H1 (cell line): ENCODE measurements at regions not wholly inside any gene's neighbourhood (a gene's known extent, or its start where the extent isn't known, plus 50 kb on each side); places are given as distances from the start of the nearest gene placed in this dataset.

Experiments used
- CTCF ChIA-PET: fragments of 300-600 bp; sonication (Branson Sonifier 250); formaldehyde crosslinking; loops from one replicate; lab custom pipeline; 2021; ENCODE audit not compliant: partially characterized antibody; lab: Charles Lee
- POLR2A ChIA-PET: fragments of 300-600 bp; sonication (Branson Sonifier 250); formaldehyde crosslinking; loops from one replicate; lab custom pipeline; 2021; ENCODE audit warnings: inconsistent platforms; ENCODE audit not compliant: partially characterized antibody; lab: Charles Lee
- DNase-seq, 2 experiments: peaks; one replicate each; pipeline versions ENCODE4 v3.0.0 to v3.0.0-alpha.2; 2010 to 2022; ENCODE audit warnings: low spot score in 2 of 2, low read depth in 1 of 2, mixed read lengths in 1 of 2
- FAIRE-seq: peaks from 2 replicates; lab custom pipeline; 2011; peaks lifted over from hg19 to GRCh38; lab: Jason Lieb, UNC
- H2AFZ ChIP-seq: 2 replicates; pipeline ENCODE4 v1.8.1; 2012; ENCODE audit warnings: low read length, inconsistent platforms
- H2AK5ac ChIP-seq: 2 replicates; pipeline ENCODE4 v1.6.1; 2013; ENCODE audit warnings: low read depth, low read length
- H2BK120ac ChIP-seq: replicated peaks from 2 replicates; pipeline ENCODE3; 2013; ENCODE audit warnings: low read depth, low read length, inconsistent platforms
- H2BK12ac ChIP-seq: 2 replicates; pipeline ENCODE4 v1.6.1; 2013; ENCODE audit warnings: low read depth, low read length
- H2BK15ac ChIP-seq: 2 replicates; pipeline ENCODE4 v1.6.1; 2013; ENCODE audit warnings: low read length
- H2BK20ac ChIP-seq: 2 replicates; pipeline ENCODE4 v1.6.1; 2013; ENCODE audit warnings: low read length
- H2BK5ac ChIP-seq: 2 replicates; pipeline ENCODE4 v1.6.1; 2013; ENCODE audit warnings: low read depth, low read length
- H3K14ac ChIP-seq: 2 replicates; pipeline ENCODE4 v1.6.1; 2013; ENCODE audit warnings: inconsistent platforms; ENCODE audit not compliant: insufficient read length
- H3K18ac ChIP-seq: 2 replicates; pipeline ENCODE4 v1.6.1; 2013; ENCODE audit warnings: low read length; ENCODE audit errors: extremely low read depth
- H3K23ac ChIP-seq: 2 replicates; pipeline ENCODE4 v1.6.1; 2013; ENCODE audit warnings: inconsistent platforms; ENCODE audit not compliant: insufficient read length
- H3K23me2 ChIP-seq: 2 replicates; pipeline ENCODE4 v1.6.1; 2013; ENCODE audit warnings: low read depth, low read length
- H3K27ac ChIP-seq: 2 replicates; pipeline ENCODE4 v1.6.1; 2011; ENCODE audit warnings: low read depth, low read length, inconsistent platforms
- H3K27me3 ChIP-seq, 4 experiments: replicated peaks in 1 of 4; 1 replicate in 1 of 4; 2 replicates in 3 of 4; pipeline versions ENCODE4 v1.6.1 to v1.8.1; 2011 to 2013; ENCODE audit warnings: low read length in 3 of 4, mild to moderate bottlenecking in 3 of 4, inconsistent platforms in 2 of 4, mixed read lengths in 2 of 4, moderate library complexity in 1 of 4; ENCODE audit not compliant: control insufficient read depth in 3 of 4, insufficient read depth in 3 of 4; ENCODE audit errors: extremely low read depth in 1 of 4
- H3K36me3 ChIP-seq, 4 experiments: 2 replicates each; pipeline versions ENCODE4 v1.6.1 to v1.8.1; 2011 to 2013; ENCODE audit warnings: mild to moderate bottlenecking in 4 of 4, low read length in 3 of 4, moderate library complexity in 2 of 4, control low read depth in 1 of 4, inconsistent platforms in 1 of 4; ENCODE audit not compliant: insufficient read depth in 4 of 4, control insufficient read depth in 2 of 4
- H3K4ac ChIP-seq: replicated peaks from 2 replicates; pipeline ENCODE3; 2013; ENCODE audit warnings: low read length, low read depth, mixed read lengths, inconsistent platforms; ENCODE audit not compliant: insufficient read length
- H3K4me1 ChIP-seq, 4 experiments: replicated peaks in 1 of 4; 1 replicate in 1 of 4; 2 replicates in 3 of 4; pipeline versions ENCODE4 v1.6.1 to v1.8.1; 2011 to 2013; ENCODE audit warnings: low read length in 3 of 4, inconsistent platforms in 2 of 4, mixed read lengths in 1 of 4; ENCODE audit not compliant: insufficient read depth in 4 of 4, control insufficient read depth in 3 of 4
- H3K4me2 ChIP-seq, 2 experiments: 2 replicates each; pipeline versions ENCODE4 v1.6.1 to v1.8.1; 2011 to 2013; ENCODE audit warnings: low read depth in 2 of 2, low read length in 2 of 2, control low read depth in 1 of 2, inconsistent platforms in 1 of 2, mild to moderate bottlenecking in 1 of 2; ENCODE audit not compliant: insufficient read depth in 1 of 2
- H3K4me3 ChIP-seq, 4 experiments: fragments of 200-600, 300-600 bp in 1 of 4; sonication (generic), shearing (Covaris generic), sonication (Bioruptor Twin) in 1 of 4; 2 replicates each; pipeline versions ENCODE4 v1.5.1 to v1.8.1; 2011 to 2016; ENCODE audit warnings: low read length in 4 of 4, low read depth in 3 of 4, control low read depth in 2 of 4, inconsistent platforms in 2 of 4, mild to moderate bottlenecking in 2 of 4, mixed read lengths in 1 of 4, moderate library complexity in 1 of 4; ENCODE audit not compliant: insufficient read depth in 2 of 4; ENCODE audit errors: extremely low read depth in 1 of 4
- H3K56ac ChIP-seq: replicated peaks from 2 replicates; pipeline ENCODE3; 2013; ENCODE audit warnings: low read depth, mild to moderate bottlenecking, mixed read lengths, low read length, inconsistent platforms; ENCODE audit not compliant: insufficient read length
- H3K79me1 ChIP-seq: 2 replicates; pipeline ENCODE4 v1.6.1; 2013; ENCODE audit warnings: low read depth, low read length, control low read depth
- H3K79me2 ChIP-seq, 2 experiments: 2 replicates each; pipeline versions ENCODE4 v1.6.1 to v1.8.1; 2012 to 2013; ENCODE audit warnings: low read length in 2 of 2, mild to moderate bottlenecking in 2 of 2, inconsistent platforms in 1 of 2; ENCODE audit not compliant: insufficient read depth in 2 of 2, control insufficient read depth in 1 of 2
- H3K9ac ChIP-seq, 4 experiments: replicated peaks in 1 of 4; 1 replicate in 1 of 4; 2 replicates in 3 of 4; pipeline versions ENCODE4 v1.6.1 to v1.8.1; 2011 to 2013; ENCODE audit warnings: low read depth in 3 of 4, low read length in 3 of 4, control low read depth in 2 of 4, mild to moderate bottlenecking in 2 of 4, moderate library complexity in 2 of 4, inconsistent platforms in 1 of 4; ENCODE audit errors: extremely low read depth in 1 of 4
- H3K9me3 ChIP-seq, 2 experiments: 2 replicates each; pipeline versions ENCODE4 v1.6.1 to v1.8.1; 2012 to 2013; ENCODE audit warnings: mild to moderate bottlenecking in 2 of 2, moderate library complexity in 2 of 2, control low read depth in 1 of 2, inconsistent platforms in 1 of 2, low read depth in 1 of 2, low read length in 1 of 2, mixed read lengths in 1 of 2; ENCODE audit not compliant: insufficient read depth in 2 of 2
- H4K20me1 ChIP-seq, 2 experiments: replicated peaks in 1 of 2; 2 replicates each; pipeline versions ENCODE3 to v1.8.1; 2011 to 2013; ENCODE audit warnings: inconsistent platforms in 2 of 2, low read length in 2 of 2, mild to moderate bottlenecking in 1 of 2; ENCODE audit not compliant: insufficient read depth in 2 of 2, control insufficient read depth in 1 of 2
- H4K5ac ChIP-seq: 2 replicates; pipeline ENCODE4 v1.6.1; 2013; ENCODE audit warnings: low read length, low read depth, mixed read lengths, inconsistent platforms; ENCODE audit not compliant: insufficient read length
- H4K8ac ChIP-seq: 2 replicates; pipeline ENCODE4 v1.8.0; 2013; ENCODE audit warnings: mild to moderate bottlenecking, moderate library complexity, low read length, inconsistent platforms; ENCODE audit not compliant: insufficient read depth; ENCODE audit errors: extremely low read depth
- H4K91ac ChIP-seq: replicated peaks from 2 replicates; pipeline ENCODE3; 2013; ENCODE audit warnings: low read length, mixed read lengths, inconsistent platforms; ENCODE audit not compliant: insufficient read length
- RFX5 ChIP-seq: IDR thresholded peaks from 2 replicates; pipeline ENCODE4 v1.6.1; 2011; ENCODE audit warnings: low read depth, low read length, improper control_type of control experiment, borderline replicate concordance
- TEAD4 ChIP-seq: IDR thresholded peaks from 2 replicates; pipeline ENCODE4 v1.6.1; 2012; ENCODE audit warnings: low read depth, low read length, inconsistent platforms, mixed read lengths
- WGBS, 2 experiments: shearing (Covaris generic) in 1 of 2; methylation state at CpG; one replicate each; pipeline versions ENCODE4 v1.1.6 to v1.1.7; 2013 to 2015; ENCODE audit warnings: low lambda C conversion rate in 2 of 2, mixed read lengths in 2 of 2, inconsistent platforms in 1 of 2, low coverage in 1 of 2, missing lambda C conversion rate in 1 of 2; ENCODE audit not compliant: insufficient replicate concordance in 2 of 2, insufficient coverage in 1 of 2, insufficient read length in 1 of 2; ENCODE audit errors: extremely low coverage in 1 of 2, missing lambda C conversion rate in 1 of 2; 5-methylcytosine and 5-hydroxymethylcytosine counted together

GRCh38 chr15:36252146-36252711 lies 327.2 kb upstream of the CDIN1 start:
- Histone ChIP-seq H3K18ac (no peak overlapping the region), H3K27me3 (no peaks in the 10 kb centered on the region), H3K9me3 (no peaks in the 10 kb centered on the region), H4K91ac (no peak overlapping the region), H2BK12ac (no peak overlapping the region), H3K27ac (no peak overlapping the region), H2BK20ac (no peak overlapping the region), H3K79me1 (no peaks in the 10 kb centered on the region), H3K79me2 (no peaks in the 10 kb centered on the region), H4K8ac (no peak overlapping the region), H3K4ac (no peak overlapping the region), H2AFZ (no peak overlapping the region), H3K4me2 (no peak overlapping the region), H2BK5ac (no peak overlapping the region), H3K23me2 (no peaks in the 10 kb centered on the region), H3K56ac (no peak overlapping the region), H2BK120ac (no peak overlapping the region), H3K4me1 (no peaks in the 10 kb centered on the region), H3K36me3 (no peaks in the 10 kb centered on the region), H4K5ac (no peak overlapping the region), H4K20me1 (no peaks in the 10 kb centered on the region), H2AK5ac (no peak overlapping the region)
- POLR2A ChIA-PET: no interaction called here
- 89% methylated on average over 10 of the region's 10 CpGs; no CpG with 5 or more reads in 1 of the 2 experiments for WGBS, 2 experiments
- TF ChIP-seq RFX5: no peak
- no peak for TF ChIP-seq TEAD4
- TF ChIP-seq, all 59 proteins: peak for 0
- Histone ChIP-seq H2BK15ac (no peak overlapping the region), H3K23ac (no peak overlapping the region), H3K4me3 (no peak overlapping the region), H3K14ac (no peak overlapping the region), H3K9ac (no peak overlapping the region)
- FAIRE-seq: no peak
- CTCF ChIA-PET: no interaction called here
- DNase-seq: no peak
